T-helper 17 cell (primary cell): ENCODE measurements at regions not wholly inside any gene's neighbourhood (a gene's known extent, or its start where the extent isn't known, plus 50 kb on each side); places are given as distances from the start of the nearest gene placed in this dataset.

Source experiments
- ATAC-seq: fragments of 150-1000 bp; cut with Tn5 transposase; 2 replicates; pipeline ENCODE4 v1.10.0; 2021; ENCODE audit warnings: mild to moderate bottlenecking, moderate library complexity
- DNase-seq, 3 donors: peaks; one replicate each; pipeline versions ENCODE4 v3.0.0 to v3.0.0-alpha.2; 2020 to 2021
- H3K9me3 ChIP-seq: one replicate; pipeline ENCODE4 v1.7.0; 2013; ENCODE audit warnings: low read length, mild to moderate bottlenecking; ENCODE audit not compliant: control insufficient read depth, poor library complexity, severe bottlenecking
- H3K27ac Mint-ChIP-seq: one replicate; pipeline ENCODE4 v1.8.0; 2022; ENCODE audit warnings: mild to moderate bottlenecking, moderate library complexity, mixed read lengths
- H3K27me3 Mint-ChIP-seq: one replicate; pipeline ENCODE4 v1.8.0; 2022; ENCODE audit warnings: mixed read lengths
- H3K36me3 Mint-ChIP-seq: one replicate; pipeline ENCODE4 v1.8.0; 2022; ENCODE audit warnings: low read depth, mixed read lengths
- H3K4me1 Mint-ChIP-seq: one replicate; pipeline ENCODE4 v1.8.0; 2022; ENCODE audit warnings: mild to moderate bottlenecking, mixed read lengths
- H3K4me3 Mint-ChIP-seq: one replicate; pipeline ENCODE4 v1.8.0; 2022; ENCODE audit warnings: mild to moderate bottlenecking, moderate library complexity, mixed read lengths

DNA sequence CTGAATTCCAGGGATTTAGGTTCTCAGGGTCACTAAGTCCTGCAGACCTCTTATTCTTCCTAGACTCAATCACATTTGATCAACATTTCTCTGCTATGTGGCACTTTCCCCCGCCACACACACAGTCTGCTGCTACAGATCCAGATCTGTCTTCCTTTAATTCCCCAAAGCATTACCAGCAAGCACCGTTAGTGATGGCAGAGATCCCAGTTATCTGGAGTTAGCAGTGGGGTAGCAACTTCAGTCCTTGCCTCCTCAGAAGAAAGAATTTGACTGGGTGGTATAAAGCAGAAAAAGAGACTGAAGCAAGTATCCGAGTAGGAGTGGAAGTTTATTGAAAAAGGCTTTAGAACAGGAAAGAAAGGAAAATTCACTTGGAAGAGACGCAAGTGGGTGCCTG is 100.4 kb upstream of the ETV3 start:
- H3K27me3 Mint-ChIP-seq: peaks cover 43% of the 10 kb centered on the region
- DNase-seq: no peak
- no peaks in the 10 kb centered on the region for H3K36me3 Mint-ChIP-seq
- peaks cover 2% of the 10 kb centered on the region for H3K4me1 Mint-ChIP-seq
- no peak for ATAC-seq
- no peak overlapping the region for H3K4me3 Mint-ChIP-seq
- H3K9me3 ChIP-seq: no peaks in the 10 kb centered on the region
- H3K27ac Mint-ChIP-seq: no peak overlapping the region

DNA sequence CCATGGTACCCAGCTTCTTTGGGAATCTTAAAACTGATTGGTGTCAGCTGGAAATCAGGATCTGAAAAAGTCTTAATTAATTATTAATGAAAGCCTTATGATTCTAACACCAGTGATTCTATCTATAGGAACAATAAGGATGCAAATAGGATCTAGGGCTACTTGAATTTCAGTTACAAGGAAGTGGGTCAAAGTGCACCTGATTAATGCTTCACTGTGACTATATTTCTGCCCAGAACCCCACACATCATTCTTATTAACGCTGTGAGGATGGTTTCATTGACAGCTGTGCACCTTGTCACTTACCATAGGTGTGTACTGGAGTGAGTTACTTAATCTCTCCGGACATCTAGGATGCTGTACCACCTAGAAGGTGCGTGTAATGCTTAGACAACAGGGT is 99.8 kb upstream of the ETV3 start:
- H3K9me3 ChIP-seq: no peaks in the 10 kb centered on the region
- no peak for ATAC-seq
- no peak overlapping the region for H3K27ac Mint-ChIP-seq
- no peaks in the 10 kb centered on the region for H3K36me3 Mint-ChIP-seq
- peaks cover 43% of the 10 kb centered on the region for H3K27me3 Mint-ChIP-seq
- H3K4me3 Mint-ChIP-seq: no peak overlapping the region
- H3K4me1 Mint-ChIP-seq: peaks cover 2% of the 10 kb centered on the region
- DNase-seq: no peak

DNA sequence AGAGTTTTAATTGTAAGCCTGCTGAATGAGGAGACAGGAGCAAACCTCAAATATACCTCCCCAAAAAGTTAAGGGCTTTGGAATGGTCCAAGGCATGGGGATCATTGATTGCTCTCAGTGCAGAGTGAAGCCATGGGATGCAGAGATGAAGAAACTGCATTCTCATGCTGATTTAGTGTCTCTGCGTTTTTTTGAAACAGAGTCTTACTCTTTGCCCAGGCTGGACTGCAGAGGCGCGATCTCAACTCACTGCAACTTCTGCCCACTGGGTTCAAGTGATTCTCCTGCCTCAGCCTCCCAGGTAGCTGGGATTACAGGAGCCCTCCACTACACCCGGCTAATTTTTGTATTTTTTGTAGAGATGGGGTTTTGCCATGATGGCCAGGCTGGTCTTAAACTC is 99.3 kb upstream of the ETV3 start:
- ATAC-seq (no peak), DNase-seq (no peak)
- Mint-ChIP-seq H3K4me1 (peaks cover 2% of the 10 kb centered on the region), H3K27ac (no peak overlapping the region), H3K4me3 (no peak overlapping the region), H3K27me3 (peaks cover 43% of the 10 kb centered on the region), H3K36me3 (no peaks in the 10 kb centered on the region)
- H3K9me3 ChIP-seq: no peaks in the 10 kb centered on the region

DNA sequence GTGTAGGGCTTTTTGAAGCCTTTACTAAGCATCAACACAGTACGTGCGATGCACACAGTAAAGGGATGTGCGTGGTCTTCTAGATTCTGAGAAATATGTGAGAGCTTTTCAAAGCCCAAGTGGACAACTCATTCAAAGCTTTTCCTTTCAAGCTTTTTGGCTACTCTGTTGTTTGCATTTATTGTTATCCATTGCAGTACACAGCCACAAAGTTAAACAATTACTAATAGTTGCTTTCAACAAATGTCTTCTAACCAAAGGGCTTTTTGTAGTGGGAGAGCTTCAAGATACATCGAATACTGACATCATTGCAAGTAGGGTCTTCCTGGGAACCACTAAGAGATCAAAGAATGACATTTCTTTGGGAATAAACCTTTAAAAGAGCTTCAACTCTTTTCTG is 97.9 kb upstream of the ETV3 start:
- H3K4me1 Mint-ChIP-seq: peaks cover 2% of the 10 kb centered on the region
- DNase-seq (no peak), ATAC-seq (no peak)
- no peaks in the 10 kb centered on the region for H3K9me3 ChIP-seq
- H3K27ac Mint-ChIP-seq: no peak overlapping the region
- H3K4me3 Mint-ChIP-seq: no peak overlapping the region
- no peaks in the 10 kb centered on the region for H3K36me3 Mint-ChIP-seq
- peaks cover 43% of the 10 kb centered on the region for H3K27me3 Mint-ChIP-seq

DNA sequence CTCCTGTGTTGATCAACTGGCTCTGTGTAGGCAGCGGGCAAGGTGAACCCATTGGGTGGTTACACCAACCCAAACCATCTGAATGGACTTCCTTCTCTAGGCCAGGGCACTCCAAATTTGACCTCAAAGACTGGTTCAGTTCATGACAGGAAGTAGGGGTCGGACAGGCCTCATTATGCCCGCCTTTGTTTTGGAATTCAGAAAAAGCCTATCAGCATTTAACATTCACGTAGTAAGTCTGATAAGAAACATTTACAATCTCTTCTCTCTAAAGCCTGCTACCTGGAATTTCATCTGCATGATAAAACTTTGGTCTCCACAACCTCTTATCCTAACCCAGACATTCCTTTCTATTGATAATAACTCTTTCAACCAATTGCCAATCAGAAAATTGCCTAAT is 97.1 kb upstream of the ETV3 start:
- no peaks in the 10 kb centered on the region for H3K9me3 ChIP-seq
- no peak overlapping the region for H3K4me3 Mint-ChIP-seq
- peaks cover 2% of the 10 kb centered on the region for H3K4me1 Mint-ChIP-seq
- DNase-seq: no peak
- no peak for ATAC-seq
- no peak overlapping the region for H3K27ac Mint-ChIP-seq
- no peaks in the 10 kb centered on the region for H3K36me3 Mint-ChIP-seq
- H3K27me3 Mint-ChIP-seq: peaks cover 44% of the 10 kb centered on the region

DNA sequence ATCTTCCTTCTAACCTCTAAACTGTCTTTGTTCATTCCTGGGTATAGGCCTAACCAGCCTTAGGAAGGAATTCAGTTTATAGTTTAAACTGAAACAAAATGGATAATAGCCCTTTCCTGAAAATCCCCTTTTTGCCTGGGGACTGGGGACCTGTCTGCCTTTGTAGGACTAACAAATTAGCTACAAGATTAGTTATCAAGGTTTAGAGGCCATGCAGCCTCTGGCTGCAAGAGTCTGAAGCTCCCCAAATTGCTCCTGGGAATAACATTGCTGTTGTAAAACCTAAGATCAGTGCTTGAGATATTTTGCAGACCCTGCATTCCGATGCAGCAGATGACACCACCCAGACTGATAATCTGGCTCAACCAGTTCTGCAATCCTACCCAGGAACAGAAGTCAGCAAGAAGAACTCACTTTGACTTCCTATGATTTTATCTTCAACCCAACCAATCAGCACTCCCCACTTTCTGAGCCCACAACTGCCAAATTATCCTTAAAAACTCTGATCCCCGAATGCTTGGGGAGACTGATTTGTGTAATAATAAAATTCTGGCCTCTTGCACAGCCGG is 96.6 kb upstream of the ETV3 start:
- Mint-ChIP-seq H3K27ac (no peak overlapping the region), H3K4me1 (peaks cover 2% of the 10 kb centered on the region), H3K4me3 (no peak overlapping the region), H3K27me3 (peaks cover 42% of the 10 kb centered on the region), H3K36me3 (peaks cover 3% of the 10 kb centered on the region)
- no peak for DNase-seq
- no peaks in the 10 kb centered on the region for H3K9me3 ChIP-seq
- no peak for ATAC-seq

DNA sequence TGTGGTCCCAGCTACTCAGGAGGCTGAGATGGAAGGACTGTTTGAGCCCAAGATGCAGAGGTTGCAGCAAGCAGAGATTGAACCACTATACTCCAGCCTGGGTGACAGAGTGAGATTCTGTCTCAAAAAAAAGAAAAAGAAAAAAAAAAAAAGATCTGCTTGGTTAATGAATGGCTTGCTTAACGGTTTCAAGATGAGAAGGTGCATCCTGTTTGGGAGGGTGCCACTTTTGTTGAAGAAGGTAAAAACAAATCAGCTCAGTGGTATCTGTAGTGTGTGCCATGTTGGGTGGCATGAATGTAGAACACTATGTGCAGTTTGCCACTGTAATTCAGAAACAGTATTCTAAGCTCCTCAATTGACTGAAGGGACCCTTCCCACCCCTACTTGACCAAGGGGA is 94.9 kb upstream of the ETV3 start:
- ATAC-seq: no peak
- H3K36me3 Mint-ChIP-seq: peaks cover 3% of the 10 kb centered on the region

DNA sequence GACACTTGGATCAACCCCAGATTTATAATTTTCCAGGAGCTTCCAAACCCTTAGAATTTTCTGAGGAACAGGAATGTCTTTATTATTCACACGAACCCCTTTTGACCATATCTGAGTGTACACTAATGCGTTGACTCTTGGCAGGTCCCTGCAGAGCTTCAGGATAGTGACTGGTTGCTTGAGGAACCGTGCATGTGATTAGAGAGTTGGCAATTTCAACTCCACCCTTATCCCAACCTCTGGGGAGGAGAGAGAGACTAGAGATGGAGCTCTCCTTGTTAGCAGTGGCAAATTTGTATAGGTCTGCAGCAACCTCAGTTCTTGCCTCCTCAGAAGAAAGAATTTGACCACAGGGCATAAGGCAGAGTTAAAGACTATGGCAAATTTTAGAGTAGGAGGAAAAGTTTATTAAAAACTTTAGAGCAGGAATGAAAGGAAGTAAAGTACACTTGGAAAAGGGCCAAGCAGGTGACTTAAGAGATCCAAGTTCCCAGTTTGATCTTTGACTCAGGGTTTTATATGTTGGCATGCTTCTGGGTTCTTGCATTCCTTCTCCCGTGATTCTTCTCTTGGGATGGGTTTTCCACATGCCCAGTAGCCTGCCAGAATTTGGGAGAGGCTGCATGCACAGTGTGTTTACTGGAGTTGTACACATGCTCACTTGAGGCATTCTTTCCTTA is 93.8 kb upstream of the ETV3 start:
- no peaks in the 10 kb centered on the region for H3K9me3 ChIP-seq
- Mint-ChIP-seq H3K27me3 (peaks cover 26% of the 10 kb centered on the region), H3K4me1 (no peaks in the 10 kb centered on the region), H3K27ac (no peak overlapping the region), H3K36me3 (peaks cover 3% of the 10 kb centered on the region), H3K4me3 (no peak overlapping the region)
- ATAC-seq: no peak
- DNase-seq: no peak

More for the DNA sequence above, 94.9 kb upstream of the ETV3 start:
- no peak overlapping the region for H3K4me3 Mint-ChIP-seq
- H3K27ac Mint-ChIP-seq: no peak overlapping the region
- H3K27me3 Mint-ChIP-seq: peaks cover 35% of the 10 kb centered on the region
- H3K9me3 ChIP-seq: no peaks in the 10 kb centered on the region
- no peaks in the 10 kb centered on the region for H3K4me1 Mint-ChIP-seq
- no peak for DNase-seq

DNA sequence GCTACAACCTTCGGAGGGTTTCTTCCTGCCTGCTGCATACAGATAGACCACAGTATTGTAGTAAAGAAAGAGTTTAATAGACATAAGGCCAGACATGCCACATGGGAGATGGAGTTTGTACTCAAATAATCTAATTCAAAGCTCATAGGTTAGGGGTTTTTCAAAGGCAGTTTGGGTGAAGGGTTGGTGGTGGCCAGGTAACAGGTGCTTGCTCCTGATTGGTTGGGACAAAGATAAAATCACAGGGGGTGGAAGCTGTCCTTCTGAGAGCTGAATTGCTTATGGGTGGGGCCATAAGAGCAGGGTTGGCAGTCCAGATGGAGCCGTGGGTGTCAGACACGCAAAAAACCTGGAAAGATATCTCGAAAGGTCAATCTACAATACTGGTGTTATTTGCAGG is 92.3 kb upstream of the ETV3 start:
- H3K4me3 Mint-ChIP-seq: no peak overlapping the region
- ATAC-seq: no peak
- H3K9me3 ChIP-seq: no peaks in the 10 kb centered on the region
- no peaks in the 10 kb centered on the region for H3K4me1 Mint-ChIP-seq
- no peak for DNase-seq
- no peak overlapping the region for H3K27ac Mint-ChIP-seq
- peaks cover 28% of the 10 kb centered on the region for H3K27me3 Mint-ChIP-seq
- H3K36me3 Mint-ChIP-seq: peaks cover 3% of the 10 kb centered on the region

DNA sequence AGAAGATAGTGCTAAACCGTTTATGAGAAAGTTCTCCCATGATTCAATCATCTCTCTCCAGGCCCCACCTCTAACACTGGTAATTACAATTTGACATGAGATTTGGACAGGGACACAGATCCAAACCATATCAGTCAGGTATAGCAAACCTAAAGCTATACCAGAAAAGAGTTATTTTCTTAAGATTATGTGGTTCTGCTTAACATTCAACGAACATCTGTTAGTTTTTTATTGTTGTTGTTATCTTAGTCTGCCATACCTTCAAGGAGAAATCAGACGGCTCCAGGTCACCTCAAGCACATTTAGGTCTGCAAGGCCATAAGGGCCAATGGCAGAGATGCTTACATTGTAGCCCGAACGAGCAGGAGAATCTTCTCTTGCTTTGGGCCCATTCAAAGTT is 89.5 kb upstream of the ETV3 start:
- peaks cover 44% of the 10 kb centered on the region for H3K27me3 Mint-ChIP-seq
- no peak overlapping the region for H3K27ac Mint-ChIP-seq
- peaks cover 3% of the 10 kb centered on the region for H3K36me3 Mint-ChIP-seq
- no peaks in the 10 kb centered on the region for H3K9me3 ChIP-seq
- ATAC-seq: no peak
- no peak overlapping the region for H3K4me3 Mint-ChIP-seq
- no peak for DNase-seq
- no peaks in the 10 kb centered on the region for H3K4me1 Mint-ChIP-seq

DNA sequence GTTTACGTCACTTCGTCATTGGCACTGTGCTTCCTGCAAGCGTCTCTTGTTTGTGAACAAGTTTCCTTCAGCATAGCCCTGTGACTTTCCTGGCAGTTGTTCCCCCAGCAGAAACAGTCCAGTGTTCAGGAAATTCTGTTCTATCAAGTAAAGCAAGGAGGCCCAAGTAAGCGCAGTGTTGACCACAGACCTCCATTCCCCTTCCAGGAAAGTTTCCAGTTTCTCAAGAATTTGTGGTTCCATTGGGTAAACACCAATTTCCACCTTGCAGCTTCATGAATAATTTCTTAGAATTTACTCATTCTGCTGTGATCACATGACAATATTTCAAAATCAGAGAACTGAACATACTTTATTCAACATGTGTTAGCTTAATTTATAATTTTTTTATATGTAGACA is 88.5 kb upstream of the ETV3 start:
- no peaks in the 10 kb centered on the region for H3K4me1 Mint-ChIP-seq
- no peak for DNase-seq
- H3K36me3 Mint-ChIP-seq: peaks cover 3% of the 10 kb centered on the region
- no peak for ATAC-seq
- H3K27ac Mint-ChIP-seq: no peak overlapping the region
- H3K4me3 Mint-ChIP-seq: no peak overlapping the region
- no peaks in the 10 kb centered on the region for H3K9me3 ChIP-seq
- peaks cover 54% of the 10 kb centered on the region for H3K27me3 Mint-ChIP-seq

DNA sequence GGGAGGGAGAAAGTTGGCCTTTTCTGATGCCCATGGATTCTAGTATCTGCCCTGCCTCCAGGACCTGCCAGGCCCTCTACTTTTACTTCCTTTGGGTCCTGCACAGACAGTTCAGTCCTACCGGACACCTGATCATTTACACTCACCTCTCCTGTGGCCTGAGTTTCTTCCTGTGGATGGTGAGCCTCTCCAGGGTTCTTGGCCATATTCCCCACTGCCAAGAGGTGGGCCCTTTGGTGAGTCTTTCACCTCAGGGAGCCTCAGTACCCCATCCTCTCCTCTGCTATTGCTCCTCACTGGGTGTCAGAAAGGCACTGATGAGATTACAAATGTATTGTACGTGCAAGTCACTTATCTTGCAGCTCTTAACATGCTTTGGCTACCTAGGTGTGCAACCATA is 81.4 kb upstream of the ETV3 start:
- Mint-ChIP-seq H3K4me1 (no peaks in the 10 kb centered on the region), H3K4me3 (no peak overlapping the region), H3K27ac (no peak overlapping the region), H3K36me3 (peaks cover 6% of the 10 kb centered on the region), H3K27me3 (peaks cover 63% of the 10 kb centered on the region)
- H3K9me3 ChIP-seq: no peaks in the 10 kb centered on the region
- ATAC-seq (no peak), DNase-seq (no peak)

DNA sequence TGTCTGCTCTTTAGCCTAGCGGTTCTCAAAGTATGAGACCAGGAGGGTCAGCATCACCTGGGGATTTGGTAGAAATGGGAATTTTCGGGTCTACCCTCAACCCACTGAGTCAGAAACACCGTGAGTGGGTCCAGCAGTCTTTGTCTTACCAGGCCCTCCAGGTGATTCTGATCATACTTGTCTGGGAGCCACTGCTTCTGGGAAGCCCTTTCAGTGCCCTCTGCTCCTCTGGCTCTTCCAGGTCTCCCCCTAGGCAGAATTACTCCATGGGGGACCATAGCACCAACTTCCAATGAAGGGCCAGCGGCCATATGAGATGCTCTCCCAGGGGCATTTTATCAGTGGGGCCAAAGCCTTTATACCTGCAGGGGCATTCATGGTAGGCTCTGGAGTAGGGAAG is 81.0 kb upstream of the ETV3 start:
- no peaks in the 10 kb centered on the region for H3K9me3 ChIP-seq
- Mint-ChIP-seq H3K27me3 (peaks cover 59% of the 10 kb centered on the region), H3K36me3 (peaks cover 6% of the 10 kb centered on the region), H3K4me3 (no peak overlapping the region), H3K4me1 (no peaks in the 10 kb centered on the region), H3K27ac (no peak overlapping the region)
- DNase-seq (no peak), ATAC-seq (no peak)

DNA sequence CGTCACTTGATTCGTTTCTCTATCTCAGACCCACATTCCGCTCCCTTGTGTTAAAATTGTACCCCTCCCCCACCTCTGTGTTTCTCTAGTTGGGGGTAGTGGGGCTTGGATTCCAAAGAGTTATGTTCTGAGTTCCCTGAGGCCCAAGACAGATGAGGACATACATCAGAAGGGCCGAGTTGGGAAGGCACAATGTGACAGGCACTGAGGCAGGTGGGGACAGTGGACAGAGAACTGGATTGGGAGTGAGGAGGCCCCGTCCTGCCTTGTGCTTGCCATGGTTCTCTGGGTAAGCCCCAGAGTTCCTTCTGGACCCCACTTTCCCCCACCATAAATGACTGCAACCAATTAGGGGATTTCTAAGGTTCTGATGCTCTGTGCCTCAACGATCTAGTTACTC is 80.5 kb upstream of the ETV3 start:
- H3K9me3 ChIP-seq: peaks cover 3% of the 10 kb centered on the region
- DNase-seq (no peak), ATAC-seq (no peak)
- H3K27me3 Mint-ChIP-seq: peaks cover 54% of the 10 kb centered on the region
- H3K27ac Mint-ChIP-seq: no peak overlapping the region
- peaks cover 6% of the 10 kb centered on the region for H3K36me3 Mint-ChIP-seq
- no peaks in the 10 kb centered on the region for H3K4me1 Mint-ChIP-seq
- no peak overlapping the region for H3K4me3 Mint-ChIP-seq
